Lung microvascular endothelial cell (primary cell): ENCODE measurements at regions not wholly inside any gene's neighbourhood (a gene's known extent, or its start where the extent isn't known, plus 50 kb on each side); places are given as distances from the start of the nearest gene placed in this dataset.

Experiments
- DNase-seq, 2 donors: peaks; one replicate each; pipeline versions ENCODE4 v3.0.0 to v3.0.0-alpha.2; 2010; ENCODE audit warnings: low read depth in 2 of 2

DNA sequence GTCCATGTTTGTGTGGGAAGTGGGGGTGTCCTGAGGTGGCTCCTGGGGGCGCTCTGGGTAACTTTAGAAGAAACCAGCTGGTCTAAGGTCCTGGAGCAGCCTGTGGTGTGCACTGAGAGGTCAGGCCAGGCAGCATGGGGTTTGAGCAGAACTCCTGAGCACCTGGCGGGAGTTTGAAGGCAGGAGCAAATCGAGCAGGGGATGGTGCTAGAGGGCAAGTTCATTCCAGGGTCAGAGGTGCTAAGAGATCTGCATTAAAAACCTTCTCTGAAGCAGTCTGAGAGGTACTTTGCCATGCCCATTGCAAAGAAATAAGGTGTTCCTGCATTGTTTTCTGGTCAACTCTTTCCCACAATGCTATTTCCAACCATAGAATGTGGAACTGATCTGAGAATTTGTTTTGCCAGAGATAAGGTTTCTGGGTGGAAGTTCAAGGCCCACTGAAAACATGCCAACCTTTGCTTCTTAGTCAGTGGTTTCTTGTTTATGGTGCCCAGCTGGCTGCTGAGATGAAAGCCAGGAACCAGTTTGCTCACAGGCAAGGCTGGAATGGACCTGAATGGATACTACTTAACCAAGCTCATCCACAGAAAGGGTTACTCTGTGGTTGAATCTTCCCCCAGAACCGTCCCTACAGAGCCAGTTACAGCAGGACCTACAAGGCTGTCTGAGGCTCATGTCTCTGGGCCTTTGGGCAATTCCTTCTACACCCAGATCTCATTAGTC is 136.3 kb upstream of the TMEM72 start:
- DNase-seq = no peak

GRCh38 chr10:44775402-44775741 is 135.8 kb upstream of the TMEM72 start:
- DNase-seq = no peak

DNA sequence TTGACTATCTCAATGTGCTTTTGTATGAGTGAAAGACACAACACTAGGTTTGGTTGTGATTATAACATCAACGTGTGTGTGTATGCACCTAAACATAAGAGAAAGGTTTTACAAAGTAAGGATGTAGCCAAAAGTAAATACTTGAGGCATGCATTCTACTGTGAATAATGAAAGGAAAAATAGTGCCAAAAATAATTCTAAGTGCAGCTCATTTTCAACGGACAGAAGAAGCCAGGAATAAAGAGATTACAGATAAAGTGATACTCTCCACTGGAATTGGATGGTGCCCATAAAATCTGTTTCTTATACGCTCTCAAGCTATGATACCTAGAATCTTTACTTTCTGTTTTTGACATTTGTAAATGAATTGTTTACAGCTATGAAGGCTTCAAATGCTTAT is 135.0 kb upstream of the TMEM72 start:
- no peak for DNase-seq

- DNase-seq = no peak
Measured at GRCh38 chr10:44779511-44779910, 131.6 kb upstream of the TMEM72 start.

- no peak for DNase-seq
Measured at GRCh38 chr10:44780426-44780825, 130.7 kb upstream of the TMEM72 start.

DNA sequence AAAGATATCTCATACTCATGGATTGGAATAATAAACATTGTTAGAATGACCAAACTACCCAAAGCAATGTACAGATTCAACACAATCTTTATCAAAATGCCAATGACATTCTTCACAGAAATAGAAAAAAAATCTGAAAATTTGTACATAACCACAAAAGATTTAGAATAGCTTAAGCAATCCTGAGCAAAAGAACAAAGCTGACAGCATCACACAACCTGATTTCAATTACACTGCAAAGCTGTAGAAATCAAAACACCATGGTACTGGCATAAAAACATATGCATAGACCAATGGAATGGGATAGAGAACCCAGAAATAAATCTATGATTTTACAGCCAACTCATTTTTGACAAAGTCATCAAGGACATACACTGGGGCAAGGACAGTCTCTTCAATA is 130.0 kb upstream of the TMEM72 start:
- DNase-seq = no peak

- DNase-seq = no peak
Measured at GRCh38 chr10:44786286-44786850, 124.8 kb upstream of the TMEM72 start.

GRCh38 chr10:44787480-44788075 is 123.6 kb upstream of the TMEM72 start:
- DNase-seq = no peak

GRCh38 chr10:44788147-44789129 is 122.7 kb upstream of the TMEM72 start:
- no peak for DNase-seq

DNA sequence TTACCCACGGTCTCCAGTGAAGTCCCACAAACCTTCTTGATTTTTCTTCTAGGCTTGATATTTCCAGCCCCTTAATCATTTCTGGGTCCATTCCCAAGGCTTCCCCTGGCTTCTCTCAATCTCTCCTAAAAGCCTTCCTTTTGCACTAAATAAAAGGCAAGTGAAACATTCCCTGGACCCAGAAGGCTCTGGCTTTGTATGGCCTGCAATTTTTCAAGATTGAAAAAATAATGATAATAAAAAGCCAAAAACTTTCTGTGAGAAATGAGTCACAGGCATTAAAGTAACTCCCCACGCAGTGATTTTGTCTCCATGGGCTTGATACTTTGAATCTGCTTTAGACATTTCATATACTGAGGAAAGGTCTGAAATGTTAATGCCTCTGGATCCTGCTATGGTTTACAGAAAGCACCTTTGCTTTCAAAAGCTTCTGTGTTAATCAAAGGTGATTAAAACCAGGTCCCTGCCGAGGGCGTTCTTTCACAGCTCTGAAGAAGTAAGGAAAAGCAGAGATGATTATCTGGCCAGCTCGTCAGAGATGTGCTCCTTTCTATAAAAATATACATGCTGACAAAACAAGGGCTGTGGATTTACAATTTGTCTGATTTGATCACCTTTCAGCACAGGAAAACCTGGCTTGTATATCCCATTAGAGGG is 118.9 kb upstream of the TMEM72 start:
- no peak for DNase-seq

DNA sequence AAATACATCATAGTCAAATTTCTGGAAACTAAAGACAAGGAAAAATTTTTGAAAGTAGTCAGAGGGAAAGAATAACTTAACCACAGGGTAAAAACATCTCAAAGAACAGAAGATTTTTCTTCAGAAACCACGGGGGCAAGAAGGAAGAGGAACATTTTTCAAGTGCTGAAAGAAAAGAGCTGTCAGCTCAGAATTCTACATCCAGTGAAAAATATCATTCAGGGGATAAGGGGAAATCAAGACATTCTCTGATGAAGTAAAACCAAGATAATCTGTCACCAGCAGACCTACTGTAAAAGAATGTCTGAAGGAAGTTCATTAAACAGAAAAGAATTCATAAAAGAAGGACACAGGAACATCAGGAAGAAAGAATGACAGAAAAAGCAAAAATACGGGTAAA is 111.2 kb upstream of the TMEM72 start:
- peak in 1 of 2 donors; percentile 51 for DNase-seq

DNA sequence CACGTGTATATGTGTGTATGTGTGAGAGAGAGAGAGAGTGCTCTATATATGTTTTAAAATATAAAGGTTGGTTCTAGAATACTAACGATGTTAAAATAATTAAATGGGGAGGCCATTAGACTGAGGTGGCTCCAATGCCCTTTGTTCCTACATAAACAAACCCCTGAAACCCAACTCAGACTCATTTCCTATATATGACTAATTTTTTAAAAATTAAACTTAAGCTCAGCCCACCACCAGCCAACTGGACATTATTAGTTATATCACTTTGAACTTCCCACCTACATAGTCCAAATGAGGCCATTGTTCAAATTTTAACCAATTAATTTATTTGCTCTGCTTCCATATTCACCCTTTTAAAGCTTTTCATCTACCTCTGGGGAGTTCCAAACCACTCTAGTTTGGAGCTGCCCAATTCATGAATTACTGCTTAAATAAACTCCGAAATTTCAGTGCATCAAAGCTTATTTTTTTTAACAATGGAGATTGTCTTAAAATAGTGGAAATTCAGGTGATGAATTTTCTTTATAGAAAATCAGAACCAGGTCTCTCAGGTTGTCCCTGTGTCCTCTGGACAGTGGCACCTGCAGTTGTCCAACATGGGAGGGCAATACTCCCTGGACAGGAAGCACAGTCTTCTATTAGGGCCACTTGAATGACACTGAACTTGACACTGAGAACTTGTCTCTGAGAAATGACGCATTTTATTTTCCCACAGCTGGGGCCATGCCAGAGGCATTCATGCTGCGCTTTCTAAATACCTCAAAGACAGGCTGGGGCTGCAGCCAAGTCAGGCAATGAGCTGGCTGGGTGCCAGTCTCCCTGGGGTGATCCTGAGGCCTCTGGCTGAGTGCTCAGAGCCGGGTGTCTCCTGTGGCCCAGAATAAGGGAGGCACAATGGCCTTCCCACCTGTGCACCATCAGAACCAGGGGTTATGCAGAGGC is 109.5 kb upstream of the TMEM72 start:
- peak; percentile 78 to 98 for DNase-seq

DNA sequence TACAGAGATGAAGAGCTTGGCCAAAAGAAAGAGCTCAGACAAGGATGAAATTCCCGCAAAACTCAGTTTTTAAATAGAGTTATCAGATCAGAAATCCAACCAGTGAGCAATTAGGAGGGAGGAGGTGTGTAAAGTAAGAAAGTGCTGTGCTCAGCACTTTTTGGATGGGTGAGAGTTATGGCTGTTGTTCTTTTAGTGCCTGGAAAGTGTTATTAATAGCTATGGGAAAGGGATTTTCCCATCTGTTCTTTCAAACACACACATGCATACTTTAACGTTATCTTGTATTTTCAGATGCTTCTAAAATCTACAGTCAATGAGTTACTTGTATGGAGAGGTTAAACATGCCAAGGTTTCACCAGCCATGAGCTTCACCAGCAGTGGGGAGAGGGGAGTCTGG is 107.3 kb upstream of the TMEM72 start:
- DNase-seq = peak; percentile 19 to 27

GRCh38 chr10:44804661-44805060 is 106.5 kb upstream of the TMEM72 start:
- peak in 1 of 2 donors; percentile 84 for DNase-seq

DNA sequence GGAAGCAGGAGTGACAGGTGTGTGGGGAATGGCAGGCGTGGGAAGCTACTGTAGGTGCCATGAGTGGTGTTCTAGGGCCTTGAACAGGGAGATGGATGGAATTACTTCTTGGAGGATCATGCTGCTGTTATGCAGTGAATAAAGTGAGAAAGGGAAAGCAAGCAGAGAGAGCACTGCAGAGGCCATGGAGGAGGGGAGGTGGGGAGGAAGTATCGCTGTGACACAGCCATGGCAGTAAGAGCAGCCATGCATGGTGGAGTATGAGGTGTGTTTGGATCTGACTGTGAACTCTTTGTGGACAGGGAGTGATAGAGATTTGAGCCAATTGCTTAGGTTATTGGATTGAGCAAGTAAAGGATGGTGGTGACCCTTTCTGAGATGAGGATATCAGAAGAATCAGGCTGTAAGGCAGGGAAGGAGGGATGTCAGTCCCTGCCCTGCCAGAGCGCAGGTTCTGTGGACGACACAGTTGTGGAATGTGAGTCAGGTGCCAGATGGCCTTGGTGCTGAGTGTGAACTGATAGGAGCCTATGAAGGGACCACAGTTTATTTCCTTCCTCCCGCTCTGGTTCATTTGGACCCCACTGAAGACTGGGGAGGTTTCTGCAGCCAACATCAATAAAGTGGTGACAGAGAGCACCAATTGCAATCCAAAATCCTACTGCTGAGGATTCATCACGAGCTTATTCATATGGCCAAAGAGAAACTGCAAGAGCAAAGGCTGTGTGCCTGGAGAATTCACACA is 105.5 kb upstream of the TMEM72 start:
- DNase-seq = peak in 1 of 2 donors; percentile 55

- peak; percentile 16 to 20 for DNase-seq
Measured at GRCh38 chr10:44806950-44807349, 104.2 kb upstream of the TMEM72 start.

DNA sequence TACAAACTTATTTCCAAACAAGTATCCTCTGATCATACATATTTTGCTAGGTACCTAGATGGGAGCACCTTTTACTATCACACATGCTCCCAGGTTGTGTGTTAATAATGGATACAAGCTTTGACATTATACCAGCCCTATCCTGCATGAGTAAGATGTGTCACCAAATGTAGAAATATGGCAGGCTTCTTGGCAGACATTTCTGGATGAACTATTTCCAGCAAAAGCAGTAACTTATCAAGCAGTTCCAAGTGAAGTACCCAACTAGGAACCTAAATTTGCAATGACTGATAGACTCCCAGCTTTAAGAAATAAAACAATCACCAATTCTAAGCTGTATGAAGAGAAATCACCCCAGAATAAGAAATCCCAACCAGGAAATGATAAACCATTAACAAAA is 103.7 kb upstream of the TMEM72 start:
- DNase-seq = no peak

DNA sequence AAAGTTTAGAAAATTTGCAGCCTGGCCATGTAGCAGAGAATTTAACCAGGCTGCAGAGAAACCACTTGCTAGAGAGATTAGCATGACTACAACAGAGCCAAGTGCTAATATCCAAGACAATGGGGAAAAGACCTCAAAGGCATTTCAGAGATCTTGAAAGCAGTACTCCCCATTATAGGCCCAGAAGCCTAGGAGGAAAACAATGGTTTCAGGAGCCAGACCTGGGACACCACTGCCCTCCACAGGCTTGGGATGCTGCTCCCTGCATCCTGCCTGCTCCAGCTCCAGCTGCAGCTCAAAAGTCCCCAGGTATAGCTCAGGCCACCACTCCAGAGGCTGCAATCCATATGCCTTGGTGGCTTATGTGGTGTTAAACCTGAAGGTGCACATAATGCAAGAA is 101.5 kb upstream of the TMEM72 start:
- DNase-seq = peak in 1 of 2 donors; percentile 23

DNA sequence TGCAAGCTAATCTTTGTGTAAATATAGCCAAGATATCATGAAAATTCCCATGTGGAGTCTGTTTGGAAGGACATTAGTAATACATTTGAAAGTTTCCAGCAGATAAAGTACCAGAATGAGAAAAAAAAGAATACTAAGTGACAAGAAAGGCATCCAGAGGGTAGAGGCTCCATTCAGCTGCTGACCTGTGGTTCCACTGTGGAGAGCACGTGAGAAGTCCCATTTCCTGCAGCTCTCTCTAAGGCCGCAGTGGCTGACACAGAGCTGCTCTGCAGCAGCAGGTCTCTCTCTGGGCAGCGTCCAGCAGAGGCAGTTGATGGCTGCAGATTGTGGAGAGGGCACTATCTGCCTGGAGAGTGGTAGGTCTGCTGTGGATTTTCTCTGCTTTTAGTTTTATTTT is 100.1 kb upstream of the TMEM72 start:
- DNase-seq = peak; percentile 50 to 60

GRCh38 chr10:44813201-44813600 is 97.9 kb upstream of the TMEM72 start:
- DNase-seq = no peak
